ENCODE measurements at regions not wholly inside any gene's neighbourhood (a gene's known extent, or its start where the extent isn't known, plus 50 kb on each side); places are given as distances from the start of the nearest gene placed in this dataset.

- no peak for ATAC-seq (ENCODE audit: low read depth in 2 of 2)
- H3K27ac ChIP-seq (ENCODE audit: insufficient read depth, low read length, poor library complexity, severe bottlenecking): no peak overlapping the region
Measured at GRCh38 chr16:54564841-54565240, 278.3 kb upstream of the IRX3 start.

GRCh38 chr16:54554581-54554980, 268.0 kb upstream of the IRX3 start:
- H3K36me3 Mint-ChIP-seq: no peaks in the 10 kb centered on the region
- no peaks in the 10 kb centered on the region for H3K36me3 ChIP-seq (ENCODE audit: control insufficient read depth, insufficient read depth, low read length)
- H3K27me3 ChIP-seq (ENCODE audit: control insufficient read depth, insufficient read depth, low read length): no peaks in the 10 kb centered on the region
- no peak overlapping the region for H3K4me3 ChIP-seq (ENCODE audit: low read depth, low read length)
- no peak overlapping the region for H3K4me3 Mint-ChIP-seq
- no peak overlapping the region for H3K27ac ChIP-seq (ENCODE audit: insufficient read depth, low read length, poor library complexity, severe bottlenecking)
- H3K4me1 Mint-ChIP-seq: no peaks in the 10 kb centered on the region
- ATAC-seq (ENCODE audit: low read depth in 2 of 2): no peak
- H3K9me3 ChIP-seq (ENCODE audit: control insufficient read depth in 2 of 2, low read length in 2 of 2): peaks cover 0 to 2% of the 10 kb centered on the region in 2 experiments
- H3K9me3 Mint-ChIP-seq: peaks cover 0 to 6% (median 1%) of the 10 kb centered on the region in 7 donors
- DNase-seq: no peak
- no peak overlapping the region for H3K27ac Mint-ChIP-seq
- H3K27me3 Mint-ChIP-seq: no peaks in the 10 kb centered on the region
- no peaks in the 10 kb centered on the region for H3K4me1 ChIP-seq (ENCODE audit: control insufficient read depth, insufficient read depth, low read length, poor library complexity, severe bottlenecking)

More at GRCh38 chr16:54564841-54565240, 278.3 kb upstream of the IRX3 start:
- Mint-ChIP-seq H3K9me3 (peaks cover 0 to 2% (median 0%) of the 10 kb centered on the region in 7 donors), H3K27me3 (no peaks in the 10 kb centered on the region), H3K4me1 (no peaks in the 10 kb centered on the region), H3K36me3 (no peaks in the 10 kb centered on the region), H3K27ac (no peak overlapping the region), H3K4me3 (no peak overlapping the region)
- Histone ChIP-seq H3K27me3 (ENCODE audit: control insufficient read depth, insufficient read depth, low read length) (no peaks in the 10 kb centered on the region), H3K4me3 (ENCODE audit: low read depth, low read length) (no peak overlapping the region), H3K36me3 (ENCODE audit: control insufficient read depth, insufficient read depth, low read length) (no peaks in the 10 kb centered on the region), H3K9me3 (ENCODE audit: control insufficient read depth in 2 of 2, low read length in 2 of 2) (no peaks in the 10 kb centered on the region), H3K4me1 (ENCODE audit: control insufficient read depth, insufficient read depth, low read length, poor library complexity, severe bottlenecking) (no peaks in the 10 kb centered on the region)
- DNase-seq: no peak

- Histone ChIP-seq H3K27ac (ENCODE audit: insufficient read depth, low read length, poor library complexity, severe bottlenecking) (no peak overlapping the region), H3K27me3 (ENCODE audit: control insufficient read depth, insufficient read depth, low read length) (no peaks in the 10 kb centered on the region), H3K36me3 (ENCODE audit: control insufficient read depth, insufficient read depth, low read length) (no peaks in the 10 kb centered on the region), H3K4me3 (ENCODE audit: low read depth, low read length) (no peak overlapping the region), H3K9me3 (ENCODE audit: control insufficient read depth in 2 of 2, low read length in 2 of 2) (no peaks in the 10 kb centered on the region), H3K4me1 (ENCODE audit: control insufficient read depth, insufficient read depth, low read length, poor library complexity, severe bottlenecking) (no peaks in the 10 kb centered on the region)
- ATAC-seq (ENCODE audit: low read depth in 2 of 2) (no peak), DNase-seq (no peak)
- no peaks in the 10 kb centered on the region for H3K4me1 Mint-ChIP-seq
- peaks cover 0 to 6% (median 0%) of the 10 kb centered on the region in 7 donors for H3K9me3 Mint-ChIP-seq
- no peak overlapping the region for H3K4me3 Mint-ChIP-seq
- H3K27ac Mint-ChIP-seq: no peak overlapping the region
- peaks cover 7% of the 10 kb centered on the region for H3K27me3 Mint-ChIP-seq
- no peaks in the 10 kb centered on the region for H3K36me3 Mint-ChIP-seq
Measured at GRCh38 chr16:54548281-54548680, 261.7 kb upstream of the IRX3 start.

GRCh38 chr16:54547052-54547451, 260.5 kb upstream of the IRX3 start:
- Histone ChIP-seq H3K4me3 (ENCODE audit: low read depth, low read length) (no peak overlapping the region), H3K27me3 (ENCODE audit: control insufficient read depth, insufficient read depth, low read length) (no peaks in the 10 kb centered on the region), H3K9me3 (ENCODE audit: control insufficient read depth in 2 of 2, low read length in 2 of 2) (no peaks in the 10 kb centered on the region), H3K36me3 (ENCODE audit: control insufficient read depth, insufficient read depth, low read length) (no peaks in the 10 kb centered on the region), H3K27ac (ENCODE audit: insufficient read depth, low read length, poor library complexity, severe bottlenecking) (no peak overlapping the region), H3K4me1 (ENCODE audit: control insufficient read depth, insufficient read depth, low read length, poor library complexity, severe bottlenecking) (no peaks in the 10 kb centered on the region)
- no peaks in the 10 kb centered on the region for H3K36me3 Mint-ChIP-seq
- H3K9me3 Mint-ChIP-seq: peaks cover 0 to 6% (median 0%) of the 10 kb centered on the region in 7 donors
- DNase-seq (no peak), ATAC-seq (ENCODE audit: low read depth in 2 of 2) (no peak)
- H3K4me1 Mint-ChIP-seq: no peaks in the 10 kb centered on the region
- H3K27ac Mint-ChIP-seq: no peak overlapping the region
- H3K4me3 Mint-ChIP-seq: no peak overlapping the region
- H3K27me3 Mint-ChIP-seq: peaks cover 7% of the 10 kb centered on the region

- no peak for DNase-seq
- no peak overlapping the region for H3K4me3 Mint-ChIP-seq
- H3K4me1 Mint-ChIP-seq: no peaks in the 10 kb centered on the region
- H3K36me3 ChIP-seq (ENCODE audit: control insufficient read depth, insufficient read depth, low read length): no peaks in the 10 kb centered on the region
- H3K4me1 ChIP-seq (ENCODE audit: control insufficient read depth, insufficient read depth, low read length, poor library complexity, severe bottlenecking): no peaks in the 10 kb centered on the region
- H3K27ac Mint-ChIP-seq: no peak overlapping the region
- no peaks in the 10 kb centered on the region for H3K27me3 ChIP-seq (ENCODE audit: control insufficient read depth, insufficient read depth, low read length)
- H3K9me3 Mint-ChIP-seq: peaks cover 0 to 6% (median 0%) of the 10 kb centered on the region in 7 donors
- peaks cover 7% of the 10 kb centered on the region for H3K27me3 Mint-ChIP-seq
- no peaks in the 10 kb centered on the region for H3K9me3 ChIP-seq (ENCODE audit: control insufficient read depth in 2 of 2, low read length in 2 of 2)
- ATAC-seq (ENCODE audit: low read depth in 2 of 2): no peak
- H3K36me3 Mint-ChIP-seq: no peaks in the 10 kb centered on the region
- H3K4me3 ChIP-seq (ENCODE audit: low read depth, low read length): no peak overlapping the region
- no peak overlapping the region for H3K27ac ChIP-seq (ENCODE audit: insufficient read depth, low read length, poor library complexity, severe bottlenecking)
Measured at GRCh38 chr16:54546521-54546920, 259.9 kb upstream of the IRX3 start.

GRCh38 chr16:54545854-54546511, 259.4 kb upstream of the IRX3 start:
- H3K27ac Mint-ChIP-seq: no peak overlapping the region
- ATAC-seq (ENCODE audit: low read depth in 2 of 2): no peak
- no peaks in the 10 kb centered on the region for H3K4me1 ChIP-seq (ENCODE audit: control insufficient read depth, insufficient read depth, low read length, poor library complexity, severe bottlenecking)
- H3K36me3 ChIP-seq (ENCODE audit: control insufficient read depth, insufficient read depth, low read length): no peaks in the 10 kb centered on the region
- no peaks in the 10 kb centered on the region for H3K9me3 ChIP-seq (ENCODE audit: control insufficient read depth in 2 of 2, low read length in 2 of 2)
- H3K27ac ChIP-seq (ENCODE audit: insufficient read depth, low read length, poor library complexity, severe bottlenecking): no peak overlapping the region
- H3K36me3 Mint-ChIP-seq: no peaks in the 10 kb centered on the region
- H3K27me3 Mint-ChIP-seq: peaks cover 7% of the 10 kb centered on the region
- H3K4me1 Mint-ChIP-seq: no peaks in the 10 kb centered on the region
- H3K27me3 ChIP-seq (ENCODE audit: control insufficient read depth, insufficient read depth, low read length): no peaks in the 10 kb centered on the region
- no peak overlapping the region for H3K4me3 ChIP-seq (ENCODE audit: low read depth, low read length)
- peaks cover 0 to 6% (median 0%) of the 10 kb centered on the region in 7 donors for H3K9me3 Mint-ChIP-seq
- no peak for DNase-seq
- H3K4me3 Mint-ChIP-seq: no peak overlapping the region

- Histone ChIP-seq H3K4me3 (ENCODE audit: low read depth, low read length) (no peak overlapping the region), H3K36me3 (ENCODE audit: control insufficient read depth, insufficient read depth, low read length) (no peaks in the 10 kb centered on the region), H3K9me3 (ENCODE audit: control insufficient read depth in 2 of 2, low read length in 2 of 2) (no peaks in the 10 kb centered on the region), H3K27ac (ENCODE audit: insufficient read depth, low read length, poor library complexity, severe bottlenecking) (no peak overlapping the region), H3K27me3 (ENCODE audit: control insufficient read depth, insufficient read depth, low read length) (no peaks in the 10 kb centered on the region), H3K4me1 (ENCODE audit: control insufficient read depth, insufficient read depth, low read length, poor library complexity, severe bottlenecking) (no peaks in the 10 kb centered on the region)
- peaks cover 0 to 6% (median 0%) of the 10 kb centered on the region in 7 donors for H3K9me3 Mint-ChIP-seq
- H3K4me1 Mint-ChIP-seq: no peaks in the 10 kb centered on the region
- no peaks in the 10 kb centered on the region for H3K36me3 Mint-ChIP-seq
- H3K27ac Mint-ChIP-seq: no peak overlapping the region
- no peak overlapping the region for H3K4me3 Mint-ChIP-seq
- DNase-seq (no peak), ATAC-seq (ENCODE audit: low read depth in 2 of 2) (no peak)
- H3K27me3 Mint-ChIP-seq: peaks cover 7% of the 10 kb centered on the region
Measured at GRCh38 chr16:54544553-54545180, 258.1 kb upstream of the IRX3 start.

Data from CD4-positive, CD25-positive, alpha-beta regulatory T cell (primary cell).